ENCODE measurements at regions not wholly inside any gene's neighbourhood (a gene's known extent, or its start where the extent isn't known, plus 50 kb on each side); places are given as distances from the start of the nearest gene placed in this dataset.

GRCh38 chr2:132037527-132038178, 124.1 kb downstream of the ANKRD30BL start:
- no peak overlapping the region for H3K27ac ChIP-seq (ENCODE audit: low read length in 2 of 2)
- Mint-ChIP-seq H3K4me1 (peaks cover 8% of the 10 kb centered on the region), H3K9me3 (ENCODE audit: insufficient read depth) (peaks cover 2% of the 10 kb centered on the region), H3K4me3 (peak overlapping the region; percentile 63), H3K27ac (no peak overlapping the region), H3K27me3 (peaks cover 32% of the 10 kb centered on the region)
- peak overlapping the region; percentile 51 for H2AFZ ChIP-seq (ENCODE audit: insufficient read depth, low read depth, low read length, poor library complexity, severe bottlenecking)
- H3K4me1 ChIP-seq (ENCODE audit: control insufficient read depth in 2 of 2, insufficient read depth in 2 of 2, low read length in 2 of 2): peaks cover 3 to 12% of the 10 kb centered on the region in 2 donors
- H3K79me2 ChIP-seq (ENCODE audit: control insufficient read depth, insufficient read depth, low read length): no peaks in the 10 kb centered on the region
- peak overlapping the region in 2 of 5 experiments; percentile 12 to 29 for H3K4me3 ChIP-seq (ENCODE audit: control extremely low read depth in 1 of 5, extremely low read depth in 1 of 5, insufficient read depth in 1 of 5, low read depth in 2 of 5, low read length in 4 of 5)
- peak overlapping the region; percentile 62 for H3K4me2 ChIP-seq (replicated peaks; ENCODE audit: low read depth, low read length, poor library complexity, severe bottlenecking)
- ChIA-PET POLR2A (interaction anchor here (0.6 kb wide), 1 partner anchor 543 kb away, joined by 3 read pairs; no protein-coding TSS in a partner anchor), CTCF (no interaction called here)
- 6% methylated on average over 47 of the region's 53 CpGs for WGBS (ENCODE audit: insufficient coverage)
- no peak for ATAC-seq (ENCODE audit: low read depth)
- intact Hi-C loops (cut with micrococcal nuclease): no loop called here
- peaks cover 0 to 19% (median 11%) of the 10 kb centered on the region in 4 experiments for H3K27me3 ChIP-seq (replicated peaks in 1 of 4; ENCODE audit: control extremely low read depth in 1 of 4, control insufficient read depth in 3 of 4, insufficient read depth in 4 of 4, low read length in 3 of 4)
- H3K9ac ChIP-seq (ENCODE audit: low read length): peak overlapping the region; percentile 37
- TF ChIP-seq EZH2 (IDR thresholded peaks at IDR 0.05; ENCODE audit: borderline replicate concordance, insufficient read depth, low read depth, low read length, poor library complexity, severe bottlenecking) (no peak), CTCF (IDR thresholded peaks at IDR 0.05) (no peak)
- H3K9me3 ChIP-seq (ENCODE audit: control extremely low read depth in 1 of 3, control insufficient read depth in 2 of 3, insufficient read depth in 1 of 3, low read length in 2 of 3): peaks cover 0 to 11% (median 0%) of the 10 kb centered on the region in 3 donors
- H4K20me1 ChIP-seq (ENCODE audit: control insufficient read depth, insufficient read depth, low read length, poor library complexity, severe bottlenecking): no peaks in the 10 kb centered on the region
- H3K36me3 ChIP-seq (replicated peaks in 1 of 2; ENCODE audit: control extremely low read depth in 1 of 2, control insufficient read depth in 1 of 2, extremely low read depth in 1 of 2, insufficient read depth in 2 of 2, low read length in 1 of 2): no peaks in the 10 kb centered on the region
- no peak for DNase-seq

DNA sequence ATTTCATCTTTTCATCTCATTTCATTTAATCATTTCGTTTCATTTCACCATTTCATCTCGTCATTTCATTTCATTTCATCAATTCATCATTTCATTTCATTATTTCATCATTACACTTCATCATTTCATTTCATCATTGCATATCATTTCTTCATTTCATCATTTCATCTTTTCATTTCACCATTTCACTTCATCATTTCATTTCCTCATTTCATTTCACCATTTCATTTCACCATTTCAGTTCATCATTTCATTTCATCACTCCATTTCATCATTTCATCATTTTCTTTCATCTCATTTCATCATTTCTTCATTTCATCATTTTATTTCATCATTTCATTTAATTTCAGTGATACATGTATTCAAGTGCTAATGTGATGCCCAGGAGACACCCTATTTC, 127.1 kb downstream of the ANKRD30BL start:
- Histone ChIP-seq H3K4me2 (replicated peaks; ENCODE audit: low read depth, low read length, poor library complexity, severe bottlenecking) (no peak overlapping the region), H2AFZ (ENCODE audit: insufficient read depth, low read depth, low read length, poor library complexity, severe bottlenecking) (no peak overlapping the region), H3K9ac (ENCODE audit: low read length) (no peak overlapping the region), H3K36me3 (replicated peaks in 1 of 2; ENCODE audit: control extremely low read depth in 1 of 2, control insufficient read depth in 1 of 2, extremely low read depth in 1 of 2, insufficient read depth in 2 of 2, low read length in 1 of 2) (no peaks in the 10 kb centered on the region), H3K79me2 (ENCODE audit: control insufficient read depth, insufficient read depth, low read length) (no peaks in the 10 kb centered on the region), H3K9me3 (ENCODE audit: control extremely low read depth in 1 of 3, control insufficient read depth in 2 of 3, insufficient read depth in 1 of 3, low read length in 2 of 3) (peaks cover 0 to 11% (median 0%) of the 10 kb centered on the region in 3 donors), H3K4me3 (ENCODE audit: control extremely low read depth in 1 of 5, extremely low read depth in 1 of 5, insufficient read depth in 1 of 5, low read depth in 2 of 5, low read length in 4 of 5) (no peak overlapping the region), H3K27ac (ENCODE audit: low read length in 2 of 2) (no peak overlapping the region), H3K27me3 (replicated peaks in 1 of 4; ENCODE audit: control extremely low read depth in 1 of 4, control insufficient read depth in 3 of 4, insufficient read depth in 4 of 4, low read length in 3 of 4) (peaks cover 0 to 19% (median 9%) of the 10 kb centered on the region in 4 experiments), H3K4me1 (ENCODE audit: control insufficient read depth in 2 of 2, insufficient read depth in 2 of 2, low read length in 2 of 2) (peaks cover 3 to 12% of the 10 kb centered on the region in 2 donors), H4K20me1 (ENCODE audit: control insufficient read depth, insufficient read depth, low read length, poor library complexity, severe bottlenecking) (no peaks in the 10 kb centered on the region)
- intact Hi-C loops (cut with micrococcal nuclease): no loop called here
- 93% methylated on average over 2 of the region's 2 CpGs for WGBS (ENCODE audit: insufficient coverage)
- TF ChIP-seq CTCF (IDR thresholded peaks at IDR 0.05): no peak
- no peak for TF ChIP-seq EZH2 (IDR thresholded peaks at IDR 0.05; ENCODE audit: borderline replicate concordance, insufficient read depth, low read depth, low read length, poor library complexity, severe bottlenecking)
- ChIA-PET CTCF (no interaction called here), POLR2A (no interaction called here)
- Mint-ChIP-seq H3K9me3 (ENCODE audit: insufficient read depth) (no peaks in the 10 kb centered on the region), H3K4me3 (no peak overlapping the region), H3K27ac (no peak overlapping the region), H3K4me1 (peaks cover 8% of the 10 kb centered on the region), H3K27me3 (peaks cover 17% of the 10 kb centered on the region)
- ATAC-seq (ENCODE audit: low read depth) (no peak), DNase-seq (no peak)
